GM12878 (cell line): ENCODE measurements at regions not wholly inside any gene's neighbourhood (a gene's known extent, or its start where the extent isn't known, plus 50 kb on each side); places are given as distances from the start of the nearest gene placed in this dataset.

ENCODE experiments used
- MAX ChIP-seq: IDR thresholded peaks from 2 replicates; pipeline ENCODE4 v1.6.1; 2012; ENCODE audit warnings: low read depth, low read length, improper control_type of control experiment
- NRF1 ChIP-seq: conservative IDR thresholded peaks from 2 replicates; pipeline ENCODE4 v1.6.1; 2011; ENCODE audit warnings: mild to moderate bottlenecking, low read depth, low read length, improper control_type of control experiment
- STAT1 ChIP-seq: fragments of 450-650 bp; conservative IDR thresholded peaks from 2 replicates; pipeline ENCODE4 v1.6.1; 2014; ENCODE audit warnings: antibody characterized with exemption, mild to moderate bottlenecking

DNA sequence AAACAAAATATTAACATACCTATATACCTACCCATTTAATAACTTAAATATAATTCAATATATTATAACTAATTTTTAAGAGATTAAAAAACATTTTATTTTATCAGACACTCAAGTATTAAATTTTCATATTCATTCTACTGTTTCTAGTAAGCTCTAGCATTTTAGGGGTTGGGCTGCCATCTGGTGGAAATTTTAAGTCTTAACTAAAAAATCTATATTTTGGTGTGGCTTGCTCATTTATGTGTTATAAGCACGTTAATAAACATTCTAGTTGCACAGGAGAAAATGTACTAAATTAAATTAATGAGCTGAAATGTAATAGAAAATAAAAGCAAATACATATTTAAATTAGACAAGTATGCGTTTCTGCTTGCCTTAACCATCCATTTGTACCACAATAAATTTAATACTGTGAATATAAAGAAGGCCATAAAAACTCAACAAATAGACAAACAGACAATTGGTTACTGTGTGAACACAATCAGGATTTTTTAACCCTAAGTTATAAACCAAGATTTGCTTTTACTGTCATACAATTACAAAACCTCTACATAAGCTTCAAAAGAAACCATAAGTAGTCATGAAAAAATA is 1728.3 kb upstream of the CDH9 start:
- TF ChIP-seq NRF1 (no peak), MAX (no peak), STAT1 (no peak)
